HepG2 (cell line): ENCODE measurements at regions not wholly inside any gene's neighbourhood (a gene's known extent, or its start where the extent isn't known, plus 50 kb on each side); places are given as distances from the start of the nearest gene placed in this dataset.

ENCODE experiments used
- ARID2 ChIP-seq: sonication (generic); formaldehyde crosslinking; IDR thresholded peaks from 2 replicates; pipeline ENCODE4 v1.8.1; 2022; ENCODE audit warnings: mild to moderate bottlenecking, missing genetic modification reagents, borderline replicate concordance
- BHLHE40 ChIP-seq: IDR thresholded peaks from 2 replicates; pipeline ENCODE4 v1.6.1; 2011; ENCODE audit warnings: low read length, improper control_type of control experiment
- BRD4 ChIP-seq: sonication (generic); formaldehyde crosslinking; IDR thresholded peaks from 2 replicates; pipeline ENCODE4 v1.4.0; 2020; ENCODE audit warnings: missing genetic modification reagents
- DPF2 ChIP-seq: sonication (generic); formaldehyde crosslinking; IDR thresholded peaks from 2 replicates; pipeline ENCODE4 v1.4.0; 2020; ENCODE audit warnings: mild to moderate bottlenecking, low read depth, missing genetic modification reagents, borderline replicate concordance
- GPN1 ChIP-seq: sonication (generic); formaldehyde crosslinking; IDR thresholded peaks from 2 replicates; pipeline ENCODE4 v1.5.1; 2020; ENCODE audit warnings: missing genetic modification reagents, borderline replicate concordance
- GTF2F1 ChIP-seq: fragments of 150-350 bp; IDR thresholded peaks from 2 replicates; pipeline ENCODE4 v1.6.1; 2014; ENCODE audit warnings: low read length
- MAX ChIP-seq: IDR thresholded peaks from 2 replicates; pipeline ENCODE4 v1.6.1; 2012; ENCODE audit warnings: inconsistent platforms
- MXI1 ChIP-seq: IDR thresholded peaks from 3 replicates; pipeline ENCODE4 v1.6.1; 2012; ENCODE audit warnings: low read depth, low read length, inconsistent platforms, borderline replicate concordance
- POGZ ChIP-seq: sonication (generic); formaldehyde crosslinking; IDR thresholded peaks from 2 replicates; pipeline ENCODE4 v1.4.0; 2020; ENCODE audit warnings: mild to moderate bottlenecking, missing genetic modification reagents
- POLR2A ChIP-seq, 2 experiments: IDR thresholded peaks; 2 replicates each; pipeline ENCODE4 v1.6.1; 2011; ENCODE audit warnings: low read depth in 2 of 2, low read length in 2 of 2, mild to moderate bottlenecking in 1 of 2, moderate library complexity in 1 of 2; ENCODE audit not compliant: insufficient read depth in 1 of 2
- SP1 ChIP-seq, 2 experiments: fragments of 450-650 bp in 1 of 2; sonication (generic) in 1 of 2; formaldehyde crosslinking in 1 of 2; IDR thresholded peaks; 2 replicates each; pipeline versions ENCODE4 v1.4.0 to v1.6.1; 2016 to 2020; ENCODE audit warnings: missing genetic modification reagents in 1 of 2
- TARDBP ChIP-seq: sonication (generic); formaldehyde crosslinking; IDR thresholded peaks from 2 replicates; pipeline ENCODE4 v1.8.0; 2022; ENCODE audit warnings: mild to moderate bottlenecking, missing genetic modification reagents
- TF ChIP-seq, protein P1 (sequence below): sonication (generic); formaldehyde crosslinking; IDR thresholded peaks from 2 replicates; pipeline ENCODE4 v1.5.0; 2020; ENCODE audit warnings: mild to moderate bottlenecking, missing genetic modification reagents, moderate library complexity

DNA sequence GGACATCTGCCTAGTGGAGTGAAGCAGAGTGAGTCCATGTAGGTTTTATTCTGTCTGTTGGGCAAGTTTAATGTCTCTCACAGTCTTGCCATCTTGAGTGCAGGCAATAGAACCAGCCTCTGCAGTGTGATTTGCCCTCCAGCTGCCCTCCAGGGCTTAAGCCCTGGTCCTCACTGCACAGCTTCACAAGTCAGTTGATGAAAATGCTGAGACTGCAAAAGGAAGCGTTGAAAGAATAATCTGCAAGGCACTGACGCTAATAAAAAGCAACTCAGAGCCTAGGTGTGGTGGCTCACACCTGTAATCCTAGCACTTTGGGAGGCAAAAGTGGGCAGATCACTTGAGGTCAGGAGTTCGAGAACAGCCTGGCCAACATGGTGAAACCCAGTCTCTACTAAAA, 54.1 kb upstream of the PHOX2B start:
- no peak for TF ChIP-seq TARDBP (CRISPR knock-in tag)
- TF ChIP-seq ARID2 (CRISPR knock-in tag) = no peak
- TF ChIP-seq MAX = no peak
- TF ChIP-seq SP1 (IDR thresholded peaks at IDR 0.05) = no peak
- TF ChIP-seq SP1 (CRISPR knock-in tag; IDR thresholded peaks at IDR 0.05) = no peak
- TF ChIP-seq POLR2A (IDR thresholded peaks at IDR 0.05; ENCODE audit: insufficient read depth in 1 of 2, low read depth in 2 of 2, low read length in 2 of 2) = no peak
- TF ChIP-seq, protein P1, sequence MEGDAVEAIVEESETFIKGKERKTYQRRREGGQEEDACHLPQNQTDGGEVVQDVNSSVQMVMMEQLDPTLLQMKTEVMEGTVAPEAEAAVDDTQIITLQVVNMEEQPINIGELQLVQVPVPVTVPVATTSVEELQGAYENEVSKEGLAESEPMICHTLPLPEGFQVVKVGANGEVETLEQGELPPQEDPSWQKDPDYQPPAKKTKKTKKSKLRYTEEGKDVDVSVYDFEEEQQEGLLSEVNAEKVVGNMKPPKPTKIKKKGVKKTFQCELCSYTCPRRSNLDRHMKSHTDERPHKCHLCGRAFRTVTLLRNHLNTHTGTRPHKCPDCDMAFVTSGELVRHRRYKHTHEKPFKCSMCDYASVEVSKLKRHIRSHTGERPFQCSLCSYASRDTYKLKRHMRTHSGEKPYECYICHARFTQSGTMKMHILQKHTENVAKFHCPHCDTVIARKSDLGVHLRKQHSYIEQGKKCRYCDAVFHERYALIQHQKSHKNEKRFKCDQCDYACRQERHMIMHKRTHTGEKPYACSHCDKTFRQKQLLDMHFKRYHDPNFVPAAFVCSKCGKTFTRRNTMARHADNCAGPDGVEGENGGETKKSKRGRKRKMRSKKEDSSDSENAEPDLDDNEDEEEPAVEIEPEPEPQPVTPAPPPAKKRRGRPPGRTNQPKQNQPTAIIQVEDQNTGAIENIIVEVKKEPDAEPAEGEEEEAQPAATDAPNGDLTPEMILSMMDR (CRISPR knock-in tag) = no peak
- TF ChIP-seq DPF2 = no peak
- no peak for TF ChIP-seq POGZ (CRISPR knock-in tag)
- TF ChIP-seq BHLHE40 = no peak
- TF ChIP-seq MXI1 = no peak
- TF ChIP-seq BRD4 = no peak
- no peak for TF ChIP-seq GTF2F1
- TF ChIP-seq GPN1 (CRISPR knock-in tag) = no peak
